ENCODE measurements at regions not wholly inside any gene's neighbourhood (a gene's known extent, or its start where the extent isn't known, plus 50 kb on each side); places are given as distances from the start of the nearest gene placed in this dataset.

DNA sequence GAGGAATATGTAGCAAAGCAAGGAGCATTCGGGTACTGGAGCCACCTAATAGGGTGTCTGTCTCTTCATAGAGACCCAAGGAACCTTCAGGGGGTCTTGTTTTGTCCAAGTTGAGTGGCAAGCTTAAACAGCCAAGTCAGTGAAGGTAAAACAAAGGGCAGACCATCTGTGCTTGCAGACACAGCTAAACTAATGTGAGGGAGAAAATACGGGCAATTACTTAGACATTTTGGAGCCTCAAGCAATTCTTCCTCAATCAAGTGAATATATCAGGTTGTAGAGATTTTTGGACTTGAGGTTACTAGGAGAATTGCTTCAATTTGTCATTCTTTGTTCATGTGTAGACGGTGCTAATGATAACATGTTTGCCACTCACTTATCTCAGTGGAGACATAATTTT, 148.2 kb upstream of the ARHGAP20 start:
- TF ChIP-seq POLR2A (IDR thresholded peaks at IDR 0.05) (no peak), CTCF (IDR thresholded peaks at IDR 0.05) (no peak)

Measured in uterus (tissue), 2 donors.